COLO668 (cell line): ENCODE measurements at regions not wholly inside any gene's neighbourhood (a gene's known extent, or its start where the extent isn't known, plus 50 kb on each side); places are given as distances from the start of the nearest gene placed in this dataset.
A peak's percentile ranks its signal among the peaks of the same experiment; 100 is the strongest.

ENCODE experiments used
- DNase-seq: peaks from one replicate; lab custom pipeline; 2025; ENCODE audit not compliant: unreplicated experiment; lab: John Stamatoyannopoulos, UW

DNA sequence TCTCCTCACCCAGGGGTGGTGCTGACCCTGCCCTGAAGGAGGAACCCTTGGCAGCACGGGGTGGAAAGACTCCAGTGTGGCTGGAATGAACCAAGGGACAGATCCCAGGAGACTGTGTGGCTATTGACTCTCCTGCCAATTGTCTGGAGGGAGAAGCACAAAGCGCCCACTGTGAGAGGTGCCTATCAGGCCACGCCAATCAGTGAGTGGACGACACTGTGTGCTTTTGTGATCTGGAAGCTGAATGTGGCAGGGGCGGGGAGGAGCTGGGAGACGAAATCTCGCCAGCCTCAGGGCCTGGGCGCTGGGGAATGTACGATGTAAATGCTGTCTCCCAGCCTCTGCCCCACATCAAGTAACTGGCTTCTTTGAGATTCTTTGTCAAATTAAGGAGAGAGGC, 167.1 kb downstream of the ZBTB18 start:
- DNase-seq = no peak

DNA sequence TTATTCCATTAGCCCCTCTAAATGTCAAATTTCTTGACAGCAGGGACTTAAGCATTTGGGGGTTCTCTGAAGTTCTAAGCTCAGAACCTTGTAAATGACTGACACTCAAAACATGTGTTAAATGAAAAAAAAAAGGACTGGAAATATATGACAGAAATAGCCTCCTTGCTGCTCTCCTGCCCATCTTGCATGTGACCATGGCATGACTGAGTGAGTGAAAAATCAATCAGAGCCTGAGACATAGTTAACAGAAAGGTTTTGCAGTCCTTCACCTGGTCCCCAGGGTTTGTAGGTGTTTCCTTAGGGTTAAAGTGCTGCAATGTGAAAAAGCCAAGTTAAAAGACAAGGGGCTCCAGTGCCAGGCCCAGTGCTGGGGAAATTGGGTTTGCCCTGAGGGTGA, 168.1 kb downstream of the ZBTB18 start:
- no peak for DNase-seq

DNA sequence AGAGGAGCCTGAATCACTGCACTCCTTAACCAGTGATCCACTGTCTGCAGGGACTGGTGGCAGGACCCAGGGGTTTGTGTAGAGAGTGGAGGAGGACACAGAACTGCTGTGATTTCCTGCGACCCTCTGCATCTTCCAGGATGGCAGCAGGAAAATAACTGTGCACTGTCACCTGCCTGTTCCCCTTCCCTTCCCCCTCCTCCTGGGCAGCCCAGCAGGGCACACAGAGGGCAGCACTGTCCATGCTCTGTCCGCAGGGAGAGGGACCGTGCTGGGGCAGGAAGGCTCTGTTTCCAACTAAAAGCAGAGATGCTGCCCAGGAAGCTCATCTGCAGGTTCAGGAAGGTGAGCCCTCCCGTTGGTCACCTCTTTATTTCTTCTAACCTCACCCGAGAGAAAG, 168.7 kb downstream of the ZBTB18 start:
- no peak for DNase-seq

DNA sequence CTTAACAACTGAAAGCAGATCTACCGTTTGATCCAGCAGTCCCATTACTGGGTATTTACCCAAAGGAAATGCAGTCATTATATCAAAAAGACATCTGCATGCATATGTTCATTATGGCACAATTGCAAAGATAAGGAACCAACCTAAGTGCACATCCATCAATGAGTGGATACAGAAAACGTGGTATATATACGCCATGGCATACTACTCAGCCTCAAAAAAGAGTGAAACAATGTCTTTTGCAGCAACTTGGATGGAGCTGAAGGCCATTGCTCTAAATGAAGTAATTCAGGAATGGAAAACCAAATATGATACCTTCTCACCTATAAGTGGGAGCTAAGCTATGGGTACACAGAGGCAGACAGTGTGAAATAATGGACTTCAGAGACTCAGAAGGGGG, 169.3 kb downstream of the ZBTB18 start:
- DNase-seq = no peak

DNA sequence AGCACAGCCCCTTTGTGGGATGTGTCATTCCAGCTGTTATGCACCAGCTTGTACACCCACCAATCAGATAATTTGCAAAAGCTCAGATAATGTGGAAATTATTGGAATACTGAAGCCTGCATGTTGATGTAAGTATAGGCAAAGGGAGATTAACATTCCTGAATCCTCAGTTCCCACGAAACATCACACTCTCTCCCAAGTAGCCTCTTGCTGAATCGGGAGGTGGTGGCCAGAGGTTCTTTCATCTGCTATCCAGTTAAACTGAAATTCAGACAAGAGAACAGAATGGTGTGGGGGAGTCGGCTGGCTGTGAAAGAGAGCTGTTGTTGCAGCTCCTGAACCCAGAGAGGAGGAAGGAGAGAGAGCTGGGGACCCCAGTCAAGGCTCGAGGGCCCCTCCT, 170.9 kb downstream of the ZBTB18 start:
- no peak for DNase-seq

DNA sequence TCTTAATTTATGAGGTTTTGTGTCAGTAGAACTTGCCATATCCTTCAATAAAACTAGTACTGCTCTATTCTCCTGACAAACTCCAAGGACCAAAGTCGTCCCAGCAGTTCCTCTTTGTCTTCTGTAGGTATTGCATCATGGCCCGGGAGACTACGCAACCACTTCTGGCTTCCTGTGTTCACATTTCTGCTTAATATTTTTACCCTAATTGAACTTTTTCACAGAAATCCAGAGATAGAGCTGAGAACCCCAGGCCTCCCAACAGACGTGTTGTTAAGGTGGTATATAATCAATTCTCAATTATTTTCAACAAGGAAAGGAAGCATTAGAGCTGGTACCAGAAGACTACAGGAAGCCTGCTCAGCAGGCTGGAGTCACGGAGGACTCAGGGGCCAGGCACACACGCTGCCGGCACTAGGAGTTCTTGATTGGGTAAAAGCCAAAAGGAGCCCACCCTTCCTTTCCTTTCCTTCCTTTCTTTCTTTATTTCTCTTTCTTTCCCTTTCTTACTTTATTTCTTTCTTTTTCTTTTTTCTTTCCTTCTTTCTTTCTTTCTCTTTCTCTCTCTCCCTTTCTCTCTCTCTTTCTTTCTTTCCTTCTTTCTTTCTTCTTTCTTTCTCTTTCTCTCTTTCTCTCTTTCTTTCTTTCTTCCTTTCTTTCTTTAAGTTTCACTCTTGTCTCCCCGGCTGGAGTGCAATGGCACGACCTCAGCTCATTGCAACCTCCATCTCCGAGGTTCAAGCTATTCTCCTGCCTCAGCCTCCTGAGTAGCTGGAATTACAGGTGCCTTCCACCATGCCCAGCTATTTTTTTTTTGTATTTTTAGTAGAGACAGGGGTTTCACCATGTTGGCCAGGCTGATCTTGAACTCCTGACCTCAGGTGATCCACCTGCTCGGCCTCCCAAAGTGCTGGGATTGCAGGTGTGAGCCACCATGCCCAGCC, 173.7 kb downstream of the ZBTB18 start:
- DNase-seq = no peak

DNA sequence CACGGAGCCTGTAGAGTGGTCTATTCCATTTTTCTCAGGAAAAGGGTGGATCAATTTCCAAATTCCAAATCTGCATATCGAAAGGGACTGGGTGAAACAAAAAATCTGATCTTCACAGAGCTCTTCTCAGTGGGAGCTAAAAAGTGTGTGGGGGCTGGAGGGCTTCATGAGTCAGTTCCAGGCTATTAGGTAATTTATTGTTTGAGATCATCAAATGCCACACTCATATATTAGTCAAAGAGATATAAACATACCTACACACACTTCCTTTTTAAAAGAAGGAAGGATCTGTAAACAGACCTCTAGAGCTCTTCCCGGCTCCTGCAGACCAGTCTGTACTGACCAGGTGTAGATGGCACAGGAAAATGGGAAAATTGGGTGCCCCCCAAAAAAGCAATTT, 175.4 kb downstream of the ZBTB18 start:
- no peak for DNase-seq

DNA sequence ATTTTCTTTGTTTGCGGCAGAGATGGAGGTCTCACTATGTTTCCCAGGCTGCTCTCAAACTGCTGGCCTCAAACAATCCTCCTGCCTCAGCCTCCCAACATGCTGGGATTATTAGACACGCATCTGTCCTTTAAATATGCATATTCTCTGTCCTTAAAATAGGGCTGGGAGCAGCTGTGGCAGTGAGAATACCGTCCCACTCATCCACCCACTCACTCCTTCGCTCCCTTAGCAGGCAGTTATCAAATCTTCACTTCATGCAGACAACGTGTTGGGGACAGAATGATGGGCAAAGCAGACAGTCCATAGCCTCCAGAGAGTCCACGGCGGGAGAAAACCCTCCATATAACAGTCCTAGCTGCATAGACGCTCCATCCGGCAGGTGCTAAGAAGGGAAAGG, 179.4 kb downstream of the ZBTB18 start:
- DNase-seq = no peak

DNA sequence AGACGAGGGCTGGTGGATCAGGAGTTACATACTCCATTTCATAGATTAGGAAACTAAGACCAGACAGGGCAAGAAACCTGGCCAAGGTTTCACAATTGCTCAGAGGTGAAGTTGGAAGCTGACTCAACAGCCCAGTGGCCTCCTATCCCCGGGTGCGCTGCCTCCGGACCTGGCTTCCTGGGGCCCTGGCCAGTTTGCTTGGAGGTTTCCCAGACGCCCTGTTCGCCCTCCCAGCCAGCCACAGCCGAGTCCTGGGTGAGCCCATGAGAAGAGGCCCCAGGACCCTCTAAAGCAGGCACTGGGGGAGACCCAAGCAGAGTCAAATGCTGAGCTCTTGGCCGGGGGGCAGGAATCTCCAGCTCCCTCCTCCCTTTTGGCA, 180.1 kb downstream of the ZBTB18 start:
- DNase-seq = no peak

DNA sequence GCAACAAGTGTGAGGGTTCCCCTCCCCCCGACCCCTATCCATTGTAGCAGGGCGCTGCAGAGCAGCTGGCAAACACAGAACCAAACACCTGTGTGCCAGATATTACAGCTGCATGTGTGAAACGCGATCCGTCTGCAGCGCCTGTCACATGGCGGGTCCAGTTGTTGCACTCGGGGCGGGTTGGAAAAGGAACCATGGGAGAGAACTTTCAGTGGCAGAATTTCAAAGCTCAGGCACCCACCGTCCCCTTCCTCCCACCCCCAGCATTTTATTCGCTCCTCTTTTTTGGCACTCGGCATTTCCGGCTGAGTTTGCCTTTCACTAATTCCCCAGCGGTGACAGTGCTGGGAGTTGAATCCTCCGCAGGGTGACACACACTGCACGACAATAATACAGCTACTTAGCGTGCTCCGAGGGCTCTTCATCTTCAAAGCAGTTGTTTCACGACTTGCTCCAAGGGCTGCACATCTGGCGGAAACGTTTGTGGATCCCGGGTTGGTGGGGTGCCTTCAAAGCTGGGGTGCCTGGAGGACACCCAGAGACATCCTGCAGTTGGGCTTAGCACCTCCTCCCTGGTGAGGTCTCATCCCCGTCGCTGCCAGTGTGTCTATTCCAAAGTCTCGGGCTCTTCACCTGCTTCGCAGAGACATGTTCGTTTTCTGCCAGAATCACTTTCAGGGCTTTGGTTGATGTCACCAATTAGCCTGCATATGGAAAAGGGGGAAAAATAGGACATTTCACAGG, 180.7 kb downstream of the ZBTB18 start:
- DNase-seq = peak; percentile 92

DNA sequence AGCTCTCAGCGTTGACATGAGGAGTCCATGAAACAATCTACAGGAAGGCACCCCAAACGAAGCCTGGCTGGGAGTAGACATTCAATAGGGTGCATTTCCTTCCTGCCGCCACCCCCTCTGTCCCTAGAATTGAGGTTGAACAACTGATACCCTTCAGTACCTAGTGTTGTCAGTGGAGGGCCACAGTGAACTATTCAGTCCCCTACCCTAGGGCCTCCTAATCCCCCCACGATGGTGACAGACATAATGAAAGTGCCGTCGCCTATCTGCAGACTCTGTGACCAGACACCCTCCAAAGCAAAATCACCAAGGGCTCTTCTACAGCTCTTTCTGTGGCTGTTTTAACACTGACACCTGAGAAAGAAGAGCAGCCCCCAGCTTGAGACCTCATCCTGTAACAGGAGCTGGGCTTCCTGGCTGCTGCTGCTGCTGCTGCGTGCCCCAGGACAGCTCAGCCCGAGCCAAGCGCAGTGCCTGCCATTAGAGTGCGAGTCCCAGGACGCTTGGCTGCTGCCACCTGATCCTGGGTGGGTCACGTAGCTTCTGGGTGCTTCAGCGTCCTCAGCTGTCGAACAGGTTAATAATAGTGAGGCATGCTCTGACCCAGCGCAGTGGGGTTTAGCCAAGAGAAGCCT, 183.0 kb downstream of the ZBTB18 start:
- no peak for DNase-seq

DNA sequence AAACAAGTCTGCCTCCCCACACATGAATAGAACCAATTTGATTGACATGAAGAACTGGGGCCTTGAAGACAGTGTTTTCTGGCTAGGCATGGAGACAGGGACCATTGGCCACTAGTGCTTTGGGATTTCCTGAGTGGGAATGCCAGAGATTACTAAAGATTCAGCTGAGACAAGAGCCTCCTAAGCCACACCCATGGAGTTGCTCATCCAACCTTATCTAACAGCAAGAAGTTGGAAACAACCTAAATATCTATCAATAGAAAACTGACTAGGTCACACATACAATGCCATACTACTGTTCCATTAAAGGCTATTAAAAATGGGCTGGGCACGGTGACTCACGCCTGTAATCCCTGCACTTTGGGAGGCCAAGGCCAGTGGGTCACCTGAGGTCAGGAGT, 184.1 kb downstream of the ZBTB18 start:
- DNase-seq = no peak

DNA sequence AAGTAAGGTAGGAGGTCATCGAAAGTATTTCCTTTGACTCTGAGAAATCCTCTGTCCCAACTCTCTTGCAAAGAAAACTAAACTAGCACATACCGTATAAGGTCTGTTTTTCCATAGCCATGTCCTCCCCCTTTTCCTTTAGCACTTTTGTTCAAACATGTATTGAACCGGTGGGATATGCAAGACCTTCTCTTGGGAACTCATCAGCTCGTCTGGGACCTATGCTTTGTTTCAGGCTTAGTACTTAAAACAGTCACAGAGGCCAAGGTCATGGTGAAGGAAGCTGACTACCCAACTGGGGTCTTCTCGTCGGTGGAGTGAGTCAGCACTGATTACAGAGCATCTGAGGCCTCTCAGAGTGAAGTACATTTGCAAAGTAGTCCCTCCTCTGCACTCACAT, 185.0 kb downstream of the ZBTB18 start:
- no peak for DNase-seq

DNA sequence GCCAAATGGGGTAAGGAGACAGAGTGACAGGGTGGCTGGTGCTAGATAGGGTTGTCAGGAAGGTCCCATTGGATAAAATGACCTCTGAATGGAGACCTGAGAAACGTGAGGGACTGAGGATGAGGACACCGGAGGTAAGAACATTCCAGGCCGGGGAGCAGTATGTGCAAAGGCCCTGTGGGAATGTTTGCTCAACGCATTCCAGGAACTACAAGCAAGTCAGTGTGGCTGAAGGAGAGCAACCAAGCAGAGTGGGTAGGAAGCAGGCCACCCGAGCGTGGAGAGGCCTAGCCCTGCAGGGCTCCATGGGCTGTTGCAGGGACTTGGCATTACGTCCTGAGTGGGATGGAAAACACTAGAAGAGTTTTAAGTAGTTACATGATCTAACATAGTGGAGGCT, 185.6 kb downstream of the ZBTB18 start:
- DNase-seq = no peak

DNA sequence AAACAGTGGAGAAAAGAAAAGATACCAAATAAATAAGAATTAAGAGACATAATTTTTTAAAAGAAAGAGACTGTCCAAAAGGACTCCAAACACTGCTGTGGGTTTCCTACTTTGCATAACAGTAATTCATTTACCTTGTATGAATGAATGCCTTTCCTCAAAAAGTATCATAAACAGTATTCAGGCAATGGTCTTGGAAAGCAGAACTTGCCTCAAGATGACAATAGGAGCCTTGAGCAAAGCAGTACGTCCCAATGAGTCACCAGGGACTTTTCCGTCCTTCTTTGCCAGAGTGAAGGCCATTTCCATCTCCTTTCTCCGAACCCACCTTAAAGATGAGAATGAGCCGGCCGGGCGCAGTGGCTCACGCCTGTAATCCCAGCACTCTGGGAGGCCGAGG, 186.4 kb downstream of the ZBTB18 start:
- no peak for DNase-seq

DNA sequence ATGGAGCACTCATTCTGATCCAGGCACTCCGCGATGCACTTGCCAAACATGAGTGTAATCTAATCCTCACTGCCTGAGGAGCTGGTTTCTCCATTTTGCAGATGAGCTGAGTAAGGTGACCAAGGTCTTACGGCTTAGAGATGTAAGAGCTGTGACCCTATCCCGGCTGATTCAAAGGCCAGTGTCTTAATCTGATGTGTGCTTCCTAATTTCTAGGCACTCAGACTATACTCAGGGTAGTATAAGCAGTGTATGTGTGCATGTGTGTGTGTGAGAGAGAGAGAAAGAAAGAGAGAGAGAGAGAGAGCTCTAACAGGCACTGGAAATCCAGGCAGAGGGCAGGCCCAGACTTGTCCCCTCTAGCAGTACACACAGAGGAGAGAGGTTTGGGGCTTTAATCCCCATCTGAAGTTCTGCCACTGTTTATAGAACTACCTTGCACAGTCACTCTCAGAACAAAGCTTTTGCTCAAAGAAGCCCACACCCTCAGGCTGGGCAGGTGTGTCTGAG, 188.2 kb downstream of the ZBTB18 start:
- DNase-seq = peak; percentile 73

DNA sequence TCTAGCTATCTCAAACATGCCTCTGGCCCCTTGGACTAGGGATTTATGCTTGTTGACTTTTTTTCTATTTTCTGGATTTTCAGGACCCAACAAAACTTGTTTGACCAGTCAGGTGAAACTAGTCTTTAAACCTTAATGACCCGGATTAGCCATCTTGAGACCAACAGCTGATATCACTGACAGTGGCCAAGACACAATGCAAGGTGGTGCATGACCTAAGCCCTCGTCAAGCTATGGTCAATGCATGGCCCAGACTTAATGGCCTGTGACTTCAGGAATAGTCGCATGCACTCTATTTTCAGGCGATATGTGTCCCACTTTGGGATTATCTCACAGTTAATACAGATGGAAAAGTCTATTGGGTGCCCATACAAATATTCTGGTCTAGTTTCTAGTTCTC, 190.4 kb downstream of the ZBTB18 start:
- no peak for DNase-seq

DNA sequence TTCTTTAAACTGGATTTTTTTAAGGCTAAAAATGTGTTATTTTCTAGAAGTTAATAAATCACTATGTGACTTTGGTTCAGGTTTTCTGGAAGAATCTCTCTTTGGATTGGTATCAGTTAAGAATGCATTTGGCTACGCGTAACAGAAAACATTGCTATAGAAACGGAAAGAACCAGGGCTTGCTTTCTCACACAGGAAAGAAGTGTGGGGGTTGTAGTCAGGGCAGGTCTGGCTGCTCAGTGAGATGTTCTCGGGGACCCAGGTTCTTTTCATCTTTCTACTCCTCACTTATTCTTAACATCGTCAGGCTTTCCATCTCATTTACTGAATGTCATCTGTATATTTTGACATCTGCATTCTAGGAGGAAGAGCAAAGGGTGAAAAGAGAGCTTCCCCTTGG, 191.4 kb downstream of the ZBTB18 start:
- DNase-seq = no peak

DNA sequence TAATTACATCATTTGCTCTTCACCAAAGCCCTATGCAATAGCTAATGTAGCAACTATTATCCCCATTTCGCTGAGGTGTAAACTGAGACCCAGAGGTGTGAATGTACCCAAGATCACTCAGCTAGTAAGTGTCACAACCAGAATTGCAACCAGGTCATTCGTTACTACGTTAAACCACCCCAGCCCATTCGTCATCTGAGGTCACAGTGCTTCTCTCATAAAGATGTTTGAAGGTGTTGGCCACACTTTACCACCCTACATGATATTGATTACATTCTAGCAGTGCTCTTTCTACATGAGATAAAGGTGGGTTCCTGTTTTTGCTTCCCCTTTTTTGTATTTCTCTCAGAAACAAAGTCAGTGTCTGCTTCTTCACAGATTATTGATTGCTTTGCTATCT, 195.3 kb downstream of the ZBTB18 start:
- DNase-seq = no peak

DNA sequence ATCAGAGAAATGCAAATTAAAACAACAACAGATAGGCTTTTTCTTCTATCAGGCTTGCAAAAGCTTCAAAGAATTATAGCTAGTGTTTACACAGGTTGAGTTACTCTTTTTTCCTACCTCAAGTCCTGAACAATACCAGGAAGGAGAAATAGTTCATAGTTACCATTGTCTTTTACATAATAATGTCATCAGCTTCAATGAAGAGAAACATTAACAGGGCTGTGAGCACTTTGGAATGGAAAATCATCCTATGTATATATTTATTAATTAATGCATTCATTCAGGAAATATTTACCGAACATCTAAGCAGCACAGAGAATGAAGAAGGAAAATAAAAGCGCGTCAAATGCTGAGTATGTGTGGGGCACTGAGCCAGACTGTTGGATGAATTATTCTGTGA, 197.3 kb downstream of the ZBTB18 start:
- no peak for DNase-seq

DNA sequence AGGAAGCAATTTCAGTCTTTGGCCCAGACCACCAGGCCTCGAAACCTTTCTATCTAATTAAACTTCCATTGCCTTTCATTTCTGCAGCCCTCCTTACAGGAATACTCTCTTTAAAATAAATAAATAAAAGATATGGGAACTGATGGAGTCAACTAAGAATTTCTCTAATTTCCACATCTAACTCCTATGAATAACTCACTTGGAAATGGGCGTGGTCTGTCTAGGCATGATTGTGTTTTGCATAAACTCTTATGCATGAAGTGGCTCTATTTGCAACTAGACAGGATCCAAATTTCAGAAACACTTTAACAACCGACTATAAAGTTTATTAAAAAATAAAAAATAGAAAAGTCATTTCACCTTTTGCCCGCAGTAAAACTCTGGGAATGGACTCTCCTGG, 199.5 kb downstream of the ADSS2 start:
- no peak for DNase-seq

DNA sequence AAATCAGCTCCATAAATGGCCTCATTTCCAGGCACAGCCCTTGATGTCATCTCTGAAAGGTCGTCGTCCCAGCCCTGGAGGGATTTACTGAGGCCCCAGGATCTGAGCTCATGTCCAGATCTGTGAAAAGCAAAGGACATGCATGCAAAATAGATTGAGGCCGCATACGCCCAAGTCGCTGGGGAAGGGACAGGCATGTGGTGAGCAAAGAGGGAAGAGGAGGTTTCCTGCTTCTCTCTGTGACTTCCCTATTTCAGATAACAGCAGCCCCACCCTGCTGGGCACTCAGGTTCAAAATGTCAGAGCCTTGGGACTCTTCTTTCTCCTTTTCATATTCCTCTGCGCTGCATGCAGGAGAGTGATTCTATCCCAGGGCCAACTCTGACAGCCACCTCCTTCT, 197.2 kb downstream of the ADSS2 start:
- no peak for DNase-seq
